ENCODE measurements at regions not wholly inside any gene's neighbourhood (a gene's known extent, or its start where the extent isn't known, plus 50 kb on each side); places are given as distances from the start of the nearest gene placed in this dataset.
A peak's percentile ranks its signal among the peaks of the same experiment; 100 is the strongest.

DNA sequence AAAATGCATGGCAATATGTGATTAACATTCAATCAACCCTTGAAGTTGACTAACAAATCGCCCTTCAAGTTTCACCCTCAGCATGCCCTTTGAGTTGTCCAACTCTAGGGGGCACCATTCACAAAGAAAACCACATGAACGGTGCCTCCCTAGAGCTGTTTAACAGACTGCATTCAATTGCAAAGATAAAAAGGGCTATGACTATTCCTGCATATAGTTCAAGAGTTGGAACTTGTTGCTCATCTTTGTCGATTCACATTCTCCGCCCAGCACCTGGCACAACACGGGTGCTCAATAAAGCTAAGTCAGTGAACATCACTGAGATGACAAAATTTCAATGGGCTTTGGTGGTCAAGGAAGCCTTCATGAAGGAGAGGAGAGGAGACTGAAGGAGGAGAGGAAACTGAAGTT lies 69.6 kb upstream of the SLC30A5 start (continued):
- TF ChIP-seq XRCC5 (IDR thresholded peaks at IDR 0.05; ENCODE audit: low read depth, low read length) (0 out of 2 replicates have a peak, but pooled peaks have one; percentile 61), ZNF184 (CRISPR knock-in tag; IDR thresholded peaks at IDR 0.05) (no peak), ZFP1 (CRISPR knock-in tag; IDR thresholded peaks at IDR 0.05) (no peak), HLTF (IDR thresholded peaks at IDR 0.05) (no peak), GABPB2 (CRISPR knock-in tag; conservative IDR thresholded peaks at IDR 0.05) (no peak), ATF7 (IDR thresholded peaks at IDR 0.05) (0 out of 2 replicates have a peak, but pooled peaks have one; percentile 25), RAD21 (CRISPR knock-in tag; conservative IDR thresholded peaks at IDR 0.05 in 1 of 2, IDR thresholded peaks at IDR 0.05 in 1 of 2) (peak; percentile 92 to 94), SMC3 (conservative IDR thresholded peaks at IDR 0.05; ENCODE audit: insufficient read depth, low read depth, low read length) (peak; percentile 57; the same call in 1 of the 2 replicates), GTF2E2 (tag; IDR thresholded peaks at IDR 0.05) (no peak), SRF (CRISPR knock-in tag; IDR thresholded peaks at IDR 0.05) (peak in 1 of 2 experiments; percentile 46; a peak in 1 of 4 replicates)
- TF ChIP-seq, protein P1, sequence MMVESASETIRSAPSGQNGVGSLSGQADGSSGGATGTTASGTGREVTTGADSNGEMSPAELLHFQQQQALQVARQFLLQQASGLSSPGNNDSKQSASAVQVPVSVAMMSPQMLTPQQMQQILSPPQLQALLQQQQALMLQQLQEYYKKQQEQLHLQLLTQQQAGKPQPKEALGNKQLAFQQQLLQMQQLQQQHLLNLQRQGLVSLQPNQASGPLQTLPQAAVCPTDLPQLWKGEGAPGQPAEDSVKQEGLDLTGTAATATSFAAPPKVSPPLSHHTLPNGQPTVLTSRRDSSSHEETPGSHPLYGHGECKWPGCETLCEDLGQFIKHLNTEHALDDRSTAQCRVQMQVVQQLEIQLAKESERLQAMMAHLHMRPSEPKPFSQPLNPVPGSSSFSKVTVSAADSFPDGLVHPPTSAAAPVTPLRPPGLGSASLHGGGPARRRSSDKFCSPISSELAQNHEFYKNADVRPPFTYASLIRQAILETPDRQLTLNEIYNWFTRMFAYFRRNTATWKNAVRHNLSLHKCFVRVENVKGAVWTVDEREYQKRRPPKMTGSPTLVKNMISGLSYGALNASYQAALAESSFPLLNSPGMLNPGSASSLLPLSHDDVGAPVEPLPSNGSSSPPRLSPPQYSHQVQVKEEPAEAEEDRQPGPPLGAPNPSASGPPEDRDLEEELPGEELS (CRISPR knock-in tag; IDR thresholded peaks at IDR 0.05; ENCODE audit: borderline replicate concordance) = no peak
- TF ChIP-seq, protein P2, sequence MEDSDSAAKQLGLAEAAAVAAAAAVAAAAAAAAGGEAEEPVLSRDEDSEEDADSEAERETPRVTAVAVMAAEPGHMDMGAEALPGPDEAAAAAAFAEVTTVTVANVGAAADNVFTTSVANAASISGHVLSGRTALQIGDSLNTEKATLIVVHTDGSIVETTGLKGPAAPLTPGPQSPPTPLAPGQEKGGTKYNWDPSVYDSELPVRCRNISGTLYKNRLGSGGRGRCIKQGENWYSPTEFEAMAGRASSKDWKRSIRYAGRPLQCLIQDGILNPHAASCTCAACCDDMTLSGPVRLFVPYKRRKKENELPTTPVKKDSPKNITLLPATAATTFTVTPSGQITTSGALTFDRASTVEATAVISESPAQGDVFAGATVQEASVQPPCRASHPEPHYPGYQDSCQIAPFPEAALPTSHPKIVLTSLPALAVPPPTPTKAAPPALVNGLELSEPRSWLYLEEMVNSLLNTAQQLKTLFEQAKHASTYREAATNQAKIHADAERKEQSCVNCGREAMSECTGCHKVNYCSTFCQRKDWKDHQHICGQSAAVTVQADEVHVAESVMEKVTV (CRISPR knock-in tag; IDR thresholded peaks at IDR 0.05) = peak; percentile 69
- TF ChIP-seq, protein P3, sequence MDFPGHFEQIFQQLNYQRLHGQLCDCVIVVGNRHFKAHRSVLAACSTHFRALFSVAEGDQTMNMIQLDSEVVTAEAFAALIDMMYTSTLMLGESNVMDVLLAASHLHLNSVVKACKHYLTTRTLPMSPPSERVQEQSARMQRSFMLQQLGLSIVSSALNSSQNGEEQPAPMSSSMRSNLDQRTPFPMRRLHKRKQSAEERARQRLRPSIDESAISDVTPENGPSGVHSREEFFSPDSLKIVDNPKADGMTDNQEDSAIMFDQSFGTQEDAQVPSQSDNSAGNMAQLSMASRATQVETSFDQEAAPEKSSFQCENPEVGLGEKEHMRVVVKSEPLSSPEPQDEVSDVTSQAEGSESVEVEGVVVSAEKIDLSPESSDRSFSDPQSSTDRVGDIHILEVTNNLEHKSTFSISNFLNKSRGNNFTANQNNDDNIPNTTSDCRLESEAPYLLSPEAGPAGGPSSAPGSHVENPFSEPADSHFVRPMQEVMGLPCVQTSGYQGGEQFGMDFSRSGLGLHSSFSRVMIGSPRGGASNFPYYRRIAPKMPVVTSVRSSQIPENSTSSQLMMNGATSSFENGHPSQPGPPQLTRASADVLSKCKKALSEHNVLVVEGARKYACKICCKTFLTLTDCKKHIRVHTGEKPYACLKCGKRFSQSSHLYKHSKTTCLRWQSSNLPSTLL (IDR thresholded peaks at IDR 0.05) = no peak
- TF ChIP-seq, protein P4, sequence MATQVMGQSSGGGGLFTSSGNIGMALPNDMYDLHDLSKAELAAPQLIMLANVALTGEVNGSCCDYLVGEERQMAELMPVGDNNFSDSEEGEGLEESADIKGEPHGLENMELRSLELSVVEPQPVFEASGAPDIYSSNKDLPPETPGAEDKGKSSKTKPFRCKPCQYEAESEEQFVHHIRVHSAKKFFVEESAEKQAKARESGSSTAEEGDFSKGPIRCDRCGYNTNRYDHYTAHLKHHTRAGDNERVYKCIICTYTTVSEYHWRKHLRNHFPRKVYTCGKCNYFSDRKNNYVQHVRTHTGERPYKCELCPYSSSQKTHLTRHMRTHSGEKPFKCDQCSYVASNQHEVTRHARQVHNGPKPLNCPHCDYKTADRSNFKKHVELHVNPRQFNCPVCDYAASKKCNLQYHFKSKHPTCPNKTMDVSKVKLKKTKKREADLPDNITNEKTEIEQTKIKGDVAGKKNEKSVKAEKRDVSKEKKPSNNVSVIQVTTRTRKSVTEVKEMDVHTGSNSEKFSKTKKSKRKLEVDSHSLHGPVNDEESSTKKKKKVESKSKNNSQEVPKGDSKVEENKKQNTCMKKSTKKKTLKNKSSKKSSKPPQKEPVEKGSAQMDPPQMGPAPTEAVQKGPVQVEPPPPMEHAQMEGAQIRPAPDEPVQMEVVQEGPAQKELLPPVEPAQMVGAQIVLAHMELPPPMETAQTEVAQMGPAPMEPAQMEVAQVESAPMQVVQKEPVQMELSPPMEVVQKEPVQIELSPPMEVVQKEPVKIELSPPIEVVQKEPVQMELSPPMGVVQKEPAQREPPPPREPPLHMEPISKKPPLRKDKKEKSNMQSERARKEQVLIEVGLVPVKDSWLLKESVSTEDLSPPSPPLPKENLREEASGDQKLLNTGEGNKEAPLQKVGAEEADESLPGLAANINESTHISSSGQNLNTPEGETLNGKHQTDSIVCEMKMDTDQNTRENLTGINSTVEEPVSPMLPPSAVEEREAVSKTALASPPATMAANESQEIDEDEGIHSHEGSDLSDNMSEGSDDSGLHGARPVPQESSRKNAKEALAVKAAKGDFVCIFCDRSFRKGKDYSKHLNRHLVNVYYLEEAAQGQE (IDR thresholded peaks at IDR 0.05; ENCODE audit: borderline replicate concordance) = peak; percentile 74
- TF ChIP-seq, protein P4 (CRISPR knock-in tag; IDR thresholded peaks at IDR 0.05; ENCODE audit: low read depth) = no peak

Measured in K562 (cell line).